MM.1S (cell line): ENCODE measurements at regions not wholly inside any gene's neighbourhood (a gene's known extent, or its start where the extent isn't known, plus 50 kb on each side); places are given as distances from the start of the nearest gene placed in this dataset.

Experiments
- DNase-seq: peaks from one replicate; pipeline ENCODE4 v3.0.0-alpha.2; 2015
- H2AFZ ChIP-seq: fragments of 300-600 bp; sonication (generic); 2 replicates; pipeline ENCODE4 v1.6.0; 2016; ENCODE audit warnings: antibody characterized with exemption, low read length
- H3F3A ChIP-seq: fragments of 300-600 bp; sonication (generic); 2 replicates; pipeline ENCODE4 v1.6.1; 2016; ENCODE audit warnings: mild to moderate bottlenecking, antibody characterized with exemption, low read length, moderate library complexity, mixed read lengths; ENCODE audit not compliant: insufficient read depth
- H3K27ac ChIP-seq: fragments of 300-600 bp; sonication (generic); 2 replicates; pipeline ENCODE4 v1.5.1; 2016; ENCODE audit warnings: mild to moderate bottlenecking, low read length
- H3K27me3 ChIP-seq: fragments of 300-600 bp; sonication (generic); replicated peaks from 2 replicates; pipeline ENCODE4 v1.6.0; 2016; ENCODE audit warnings: low read length; ENCODE audit not compliant: insufficient read depth
- H3K36me3 ChIP-seq: fragments of 300-600 bp; sonication (generic); replicated peaks from 2 replicates; pipeline ENCODE4 v1.6.1; 2016; ENCODE audit warnings: mild to moderate bottlenecking, low read length, mixed read lengths; ENCODE audit not compliant: insufficient read depth
- H3K4me1 ChIP-seq: fragments of 300-600 bp; sonication (generic); 2 replicates; pipeline ENCODE4 v1.6.1; 2016; ENCODE audit warnings: low read length, mixed read lengths
- H3K4me2 ChIP-seq: fragments of 300-600 bp; sonication (generic); 2 replicates; pipeline ENCODE4 v1.6.0; 2016; ENCODE audit warnings: low read depth, low read length
- H3K4me3 ChIP-seq: fragments of 300-600 bp; sonication (generic); 2 replicates; pipeline ENCODE4 v1.5.1; 2016; ENCODE audit warnings: low read length, mixed read lengths
- H3K79me2 ChIP-seq: fragments of 300-600 bp; sonication (generic); 2 replicates; pipeline ENCODE4 v1.6.1; 2016; ENCODE audit warnings: mixed run types, low read length, mixed read lengths
- H3K9ac ChIP-seq: fragments of 300-600 bp; sonication (generic); 2 replicates; pipeline ENCODE4 v1.6.1; 2016; ENCODE audit warnings: low read length, mixed read lengths
- H3K9me2 ChIP-seq: fragments of 300-600 bp; sonication (generic); replicated peaks from 2 replicates; pipeline ENCODE4 v1.6.1; 2016; ENCODE audit warnings: mild to moderate bottlenecking, low read length, mixed read lengths; ENCODE audit not compliant: insufficient read depth
- H3K9me3 ChIP-seq: fragments of 300-600 bp; sonication (generic); replicated peaks from 2 replicates; pipeline ENCODE4 v1.6.1; 2016; ENCODE audit warnings: mild to moderate bottlenecking, low read length, mixed read lengths; ENCODE audit not compliant: insufficient read depth
- H4K20me1 ChIP-seq: fragments of 300-600 bp; sonication (generic); 2 replicates; pipeline ENCODE4 v1.6.1; 2016; ENCODE audit warnings: mild to moderate bottlenecking, low read length, moderate library complexity, mixed read lengths; ENCODE audit not compliant: insufficient read depth
- EZH2 ChIP-seq: fragments of 300-600 bp; sonication (generic); optimal IDR thresholded peaks from 2 replicates; pipeline ENCODE3; 2017; ENCODE audit warnings: low read depth, mild to moderate bottlenecking, antibody characterized with exemption, low read length, mixed read lengths
- EZH2phosphoT487 ChIP-seq: fragments of 300-600 bp; sonication (generic); IDR thresholded peaks from 2 replicates; pipeline ENCODE4 v1.6.1; 2018; ENCODE audit warnings: antibody characterized with exemption, low read length
- TF ChIP-seq, protein P1 (sequence below): fragments of 300-600 bp; sonication (generic); IDR thresholded peaks from 2 replicates; pipeline ENCODE4 v1.5.1; 2016; ENCODE audit warnings: antibody characterized with exemption, low read length, mixed read lengths

DNA sequence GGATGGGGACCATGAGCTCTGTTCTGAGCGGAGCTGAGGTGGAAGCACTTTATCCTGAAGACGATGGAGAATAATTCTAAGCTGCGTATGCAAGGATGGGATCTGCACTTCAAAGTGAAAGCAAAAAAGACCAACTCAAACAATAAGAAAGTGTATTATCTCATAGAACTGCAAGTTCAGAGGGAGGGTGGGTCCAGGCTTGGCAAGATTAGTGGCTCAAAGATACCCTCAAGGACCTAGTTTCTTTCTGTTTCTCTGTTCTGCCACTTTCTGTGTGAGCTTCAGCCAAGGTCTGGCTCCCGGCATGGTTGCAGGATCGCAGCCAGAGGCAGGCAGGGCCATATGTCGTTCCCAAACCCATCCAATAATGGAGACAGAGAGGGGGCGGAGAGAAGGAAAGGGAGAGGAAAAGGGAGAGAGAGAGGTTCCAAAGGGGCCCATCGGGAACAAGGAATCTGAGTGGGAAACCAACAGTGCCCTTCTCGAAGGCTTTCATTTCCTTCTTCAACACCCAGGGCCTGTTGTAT is 169.2 kb upstream of the NCK2 start:
- Histone ChIP-seq H3K4me3 (peak overlapping the region; percentile 57), H3K4me2 (peak overlapping the region; percentile 91), H3F3A (peaks cover 18% of the 10 kb centered on the region), H4K20me1 (no peaks in the 10 kb centered on the region), H3K27me3 (no peaks in the 10 kb centered on the region), H3K4me1 (peaks cover 30% of the 10 kb centered on the region), H3K9me2 (no peaks in the 10 kb centered on the region), H3K36me3 (no peaks in the 10 kb centered on the region), H3K27ac (peak overlapping the region; percentile 68), H3K9ac (peak overlapping the region; percentile 65), H2AFZ (peak overlapping the region; percentile 77), H3K79me2 (no peaks in the 10 kb centered on the region), H3K9me3 (no peaks in the 10 kb centered on the region)
- TF ChIP-seq EZH2phosphoT487 (no peak), EZH2 (no peak)
- TF ChIP-seq, protein P1, sequence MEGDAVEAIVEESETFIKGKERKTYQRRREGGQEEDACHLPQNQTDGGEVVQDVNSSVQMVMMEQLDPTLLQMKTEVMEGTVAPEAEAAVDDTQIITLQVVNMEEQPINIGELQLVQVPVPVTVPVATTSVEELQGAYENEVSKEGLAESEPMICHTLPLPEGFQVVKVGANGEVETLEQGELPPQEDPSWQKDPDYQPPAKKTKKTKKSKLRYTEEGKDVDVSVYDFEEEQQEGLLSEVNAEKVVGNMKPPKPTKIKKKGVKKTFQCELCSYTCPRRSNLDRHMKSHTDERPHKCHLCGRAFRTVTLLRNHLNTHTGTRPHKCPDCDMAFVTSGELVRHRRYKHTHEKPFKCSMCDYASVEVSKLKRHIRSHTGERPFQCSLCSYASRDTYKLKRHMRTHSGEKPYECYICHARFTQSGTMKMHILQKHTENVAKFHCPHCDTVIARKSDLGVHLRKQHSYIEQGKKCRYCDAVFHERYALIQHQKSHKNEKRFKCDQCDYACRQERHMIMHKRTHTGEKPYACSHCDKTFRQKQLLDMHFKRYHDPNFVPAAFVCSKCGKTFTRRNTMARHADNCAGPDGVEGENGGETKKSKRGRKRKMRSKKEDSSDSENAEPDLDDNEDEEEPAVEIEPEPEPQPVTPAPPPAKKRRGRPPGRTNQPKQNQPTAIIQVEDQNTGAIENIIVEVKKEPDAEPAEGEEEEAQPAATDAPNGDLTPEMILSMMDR: no peak
- peak; percentile 59 for DNase-seq

DNA sequence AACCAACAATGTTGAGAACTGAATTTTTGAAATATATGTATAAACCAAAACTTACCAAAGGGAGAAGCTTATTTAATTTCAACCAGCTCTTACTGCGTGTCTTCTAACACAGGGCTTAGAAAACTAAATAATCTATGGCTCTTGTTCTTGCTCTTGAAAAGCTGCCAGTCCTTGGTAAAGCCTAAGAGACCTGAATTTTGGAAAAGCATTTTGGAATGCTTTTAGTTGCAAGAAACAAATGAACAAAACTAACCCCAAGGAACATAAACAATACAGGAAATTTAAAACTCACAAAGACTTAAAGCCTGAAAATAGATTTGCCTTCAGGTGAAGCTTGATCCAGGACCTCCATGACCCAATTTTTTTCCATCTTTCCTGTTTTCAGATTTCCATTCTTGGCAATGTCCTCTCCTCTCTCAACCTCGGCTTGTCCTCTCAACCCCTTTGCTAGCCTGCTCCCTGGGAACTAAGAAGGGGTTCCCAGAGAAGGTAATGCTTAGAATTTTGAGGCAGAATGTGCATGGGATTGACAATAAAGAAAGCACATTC is 169.8 kb upstream of the NCK2 start:
- peak overlapping the region; percentile 77 for H2AFZ ChIP-seq
- H3K4me1 ChIP-seq: peaks cover 30% of the 10 kb centered on the region
- no peaks in the 10 kb centered on the region for H3K9me2 ChIP-seq
- peak overlapping the region; percentile 68; the same call in 1 of the 2 replicates for H3K27ac ChIP-seq
- peaks cover 18% of the 10 kb centered on the region for H3F3A ChIP-seq
- H3K9ac ChIP-seq: peak overlapping the region; percentile 65; the same call in 1 of the 2 replicates
- H3K4me2 ChIP-seq: peak overlapping the region; percentile 92
- no peaks in the 10 kb centered on the region for H4K20me1 ChIP-seq
- H3K36me3 ChIP-seq: no peaks in the 10 kb centered on the region
- TF ChIP-seq EZH2: no peak
- no peaks in the 10 kb centered on the region for H3K9me3 ChIP-seq
- H3K27me3 ChIP-seq: no peaks in the 10 kb centered on the region
- no peak for DNase-seq
- H3K79me2 ChIP-seq: no peaks in the 10 kb centered on the region
- H3K4me3 ChIP-seq: no peak overlapping the region

DNA sequence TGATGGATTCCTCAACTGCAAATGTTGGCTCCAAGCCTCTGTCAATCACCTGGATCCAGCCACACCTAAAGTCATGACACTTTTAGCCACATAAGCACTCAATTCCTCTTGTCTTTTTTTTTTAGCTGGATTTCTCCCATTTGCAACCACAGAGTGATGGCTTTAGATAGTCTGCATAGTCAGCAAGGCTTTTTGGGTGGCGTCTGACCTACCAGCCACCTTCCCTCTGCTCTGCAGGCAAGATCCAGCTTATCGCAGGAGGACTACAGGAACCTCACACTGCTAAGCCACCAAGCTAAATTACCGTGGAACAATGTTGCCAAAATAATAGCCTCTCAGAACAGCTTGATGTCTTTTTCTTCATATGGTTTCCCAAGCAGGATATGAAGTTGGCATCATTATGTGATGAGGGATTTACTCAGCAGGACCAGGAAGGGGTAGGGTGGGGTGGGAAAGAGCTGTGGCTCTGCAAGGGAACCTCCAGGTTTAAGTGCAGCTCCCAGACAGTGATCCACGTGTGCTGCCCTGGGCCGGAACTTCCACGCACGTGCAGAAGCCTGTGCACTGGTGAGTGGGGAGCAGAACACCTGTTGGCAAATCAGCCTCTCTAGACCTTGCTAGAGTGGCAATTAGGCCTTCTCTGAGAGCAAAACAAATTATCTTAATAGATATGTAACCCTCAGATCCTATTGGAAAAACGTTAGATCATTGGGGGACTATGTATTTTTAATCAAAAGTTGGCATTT is 170.6 kb upstream of the NCK2 start:
- Histone ChIP-seq H3K4me2 (peak overlapping the region; percentile 92), H3K9me2 (no peaks in the 10 kb centered on the region), H2AFZ (peak overlapping the region; percentile 83), H3K9ac (peak overlapping the region; percentile 49; the same call in 1 of the 2 replicates), H4K20me1 (no peaks in the 10 kb centered on the region), H3K9me3 (no peaks in the 10 kb centered on the region), H3K36me3 (no peaks in the 10 kb centered on the region), H3K27ac (peak overlapping the region; percentile 68), H3F3A (peaks cover 18% of the 10 kb centered on the region), H3K4me3 (peak overlapping the region; percentile 43), H3K4me1 (peaks cover 30% of the 10 kb centered on the region), H3K27me3 (no peaks in the 10 kb centered on the region), H3K79me2 (no peaks in the 10 kb centered on the region)
- DNase-seq: peak; percentile 52
- no peak for TF ChIP-seq EZH2
- TF ChIP-seq, protein P1: no peak
- TF ChIP-seq EZH2phosphoT487: no peak
